Uterus (tissue), 2 donors: ENCODE measurements at regions not wholly inside any gene's neighbourhood (a gene's known extent, or its start where the extent isn't known, plus 50 kb on each side); places are given as distances from the start of the nearest gene placed in this dataset.

Experiments
- POLR2A ChIP-seq, 2 donors: fragments of 450-650 bp; IDR thresholded peaks; one replicate each; pipeline ENCODE4 v1.6.1; 2016; ENCODE audit warnings: antibody characterized with exemption in 2 of 2, mild to moderate bottlenecking in 1 of 2, moderate library complexity in 1 of 2
- TF ChIP-seq, protein P1 (sequence below), 4 experiments: fragments of 200-600 bp in 2 of 4; fragments of 450-650 bp in 2 of 4; sonication (generic) in 2 of 4; IDR thresholded peaks; one replicate each; pipeline ENCODE4 v1.5.1; 2016 to 2019; ENCODE audit warnings: antibody characterized with exemption in 4 of 4, mild to moderate bottlenecking in 2 of 4, moderate library complexity in 1 of 4

DNA sequence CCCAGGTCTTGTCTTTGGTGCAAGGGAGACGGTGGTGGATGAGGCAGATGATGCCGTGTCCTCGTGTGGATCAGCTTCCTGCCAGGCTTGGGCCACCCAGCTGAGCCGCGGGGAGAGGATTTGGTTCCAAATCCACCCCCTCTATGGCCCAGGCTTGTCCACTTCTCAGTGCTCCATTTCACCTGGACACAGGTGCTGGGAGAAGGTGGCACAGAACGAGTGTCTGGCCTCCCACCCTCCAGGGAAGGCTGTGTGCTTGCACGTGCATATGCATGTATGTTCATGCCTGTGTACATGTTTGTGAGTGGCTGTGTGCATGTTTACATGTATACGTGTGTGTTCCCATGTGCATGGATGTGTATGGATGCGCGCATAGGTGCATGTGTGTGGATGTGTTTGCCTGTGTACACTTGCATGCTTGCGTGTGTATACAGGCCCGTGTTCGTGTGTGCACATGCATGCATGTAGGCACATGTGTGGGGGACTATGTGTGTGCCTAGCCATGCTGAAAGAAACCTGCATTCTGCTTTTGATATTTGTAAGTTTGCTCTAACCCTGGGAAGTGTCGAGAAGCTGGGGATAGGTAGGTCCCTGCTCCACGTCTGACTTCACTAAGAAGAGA is 196.3 kb downstream of the IRF8 start:
- TF ChIP-seq POLR2A (IDR thresholded peaks at IDR 0.05) = no peak
- TF ChIP-seq, protein P1, sequence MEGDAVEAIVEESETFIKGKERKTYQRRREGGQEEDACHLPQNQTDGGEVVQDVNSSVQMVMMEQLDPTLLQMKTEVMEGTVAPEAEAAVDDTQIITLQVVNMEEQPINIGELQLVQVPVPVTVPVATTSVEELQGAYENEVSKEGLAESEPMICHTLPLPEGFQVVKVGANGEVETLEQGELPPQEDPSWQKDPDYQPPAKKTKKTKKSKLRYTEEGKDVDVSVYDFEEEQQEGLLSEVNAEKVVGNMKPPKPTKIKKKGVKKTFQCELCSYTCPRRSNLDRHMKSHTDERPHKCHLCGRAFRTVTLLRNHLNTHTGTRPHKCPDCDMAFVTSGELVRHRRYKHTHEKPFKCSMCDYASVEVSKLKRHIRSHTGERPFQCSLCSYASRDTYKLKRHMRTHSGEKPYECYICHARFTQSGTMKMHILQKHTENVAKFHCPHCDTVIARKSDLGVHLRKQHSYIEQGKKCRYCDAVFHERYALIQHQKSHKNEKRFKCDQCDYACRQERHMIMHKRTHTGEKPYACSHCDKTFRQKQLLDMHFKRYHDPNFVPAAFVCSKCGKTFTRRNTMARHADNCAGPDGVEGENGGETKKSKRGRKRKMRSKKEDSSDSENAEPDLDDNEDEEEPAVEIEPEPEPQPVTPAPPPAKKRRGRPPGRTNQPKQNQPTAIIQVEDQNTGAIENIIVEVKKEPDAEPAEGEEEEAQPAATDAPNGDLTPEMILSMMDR (IDR thresholded peaks at IDR 0.05) = no peak
